CD4-positive, alpha-beta memory T cell (primary cell): ENCODE measurements at regions not wholly inside any gene's neighbourhood (a gene's known extent, or its start where the extent isn't known, plus 50 kb on each side); places are given as distances from the start of the nearest gene placed in this dataset.

Experiments used
- CTCF ChIA-PET: fragments of 350-600 bp; sonication (Branson Sonifier 250); formaldehyde crosslinking; loops from one replicate; lab custom pipeline; 2021; ENCODE audit warnings: inconsistent platforms; ENCODE audit not compliant: partially characterized antibody; lab: Charles Lee
- POLR2A ChIA-PET: fragments of 350-600 bp; sonication (Branson Sonifier 250); formaldehyde crosslinking; loops from one replicate; lab custom pipeline; 2021; ENCODE audit not compliant: partially characterized antibody; lab: Charles Lee
- DNase-seq, 5 donors: peaks; one replicate each; pipeline versions ENCODE4 v3.0.0 to v3.0.0-alpha.2; 2020 to 2022; ENCODE audit warnings: mixed read lengths in 1 of 5
- H3K27ac ChIP-seq: one replicate; pipeline ENCODE4 v1.7.0; 2013; ENCODE audit warnings: low read depth, low read length
- H3K27me3 ChIP-seq: 2 replicates; pipeline ENCODE4 v1.7.0; 2013; ENCODE audit warnings: mild to moderate bottlenecking, low read length, moderate library complexity; ENCODE audit not compliant: insufficient read depth
- H3K36me3 ChIP-seq: 2 replicates; pipeline ENCODE4 v1.7.0; 2013; ENCODE audit warnings: mild to moderate bottlenecking, low read length, moderate library complexity; ENCODE audit not compliant: insufficient read depth
- H3K4me1 ChIP-seq: 2 replicates; pipeline ENCODE4 v1.7.0; 2013; ENCODE audit warnings: mild to moderate bottlenecking, low read length, moderate library complexity; ENCODE audit not compliant: insufficient read depth
- H3K4me3 ChIP-seq, 2 donors: one replicate each; pipeline ENCODE4 v1.7.0; 2013; ENCODE audit warnings: low read length in 2 of 2, mild to moderate bottlenecking in 1 of 2
- H3K9me3 ChIP-seq, 2 donors: one replicate each; pipeline ENCODE4 v1.7.0; 2013; ENCODE audit warnings: low read length in 2 of 2, control low read depth in 1 of 2; ENCODE audit not compliant: control insufficient read depth in 1 of 2
- H3K27ac Mint-ChIP-seq, 7 donors: one replicate each; pipeline ENCODE4 v1.8.0; 2020 to 2021; ENCODE audit warnings: mixed read lengths in 7 of 7, mild to moderate bottlenecking in 6 of 7, inconsistent platforms in 3 of 7, moderate library complexity in 3 of 7
- H3K27me3 Mint-ChIP-seq, 2 donors: one replicate each; pipeline ENCODE4 v1.8.0; 2020 to 2021; ENCODE audit warnings: mixed read lengths in 2 of 2
- H3K36me3 Mint-ChIP-seq, 2 donors: one replicate each; pipeline ENCODE4 v1.8.0; 2020 to 2021; ENCODE audit warnings: mixed read lengths in 2 of 2, inconsistent platforms in 1 of 2, mild to moderate bottlenecking in 1 of 2
- H3K4me1 Mint-ChIP-seq, 4 donors: one replicate each; pipeline ENCODE4 v1.8.0; 2020 to 2021; ENCODE audit warnings: mixed read lengths in 4 of 4, mild to moderate bottlenecking in 1 of 4
- H3K4me3 Mint-ChIP-seq, 8 donors: one replicate each; pipeline ENCODE4 v1.8.0; 2020 to 2021; ENCODE audit warnings: mixed read lengths in 8 of 8, mild to moderate bottlenecking in 7 of 8, moderate library complexity in 6 of 8, inconsistent platforms in 3 of 8
- H3K9me3 Mint-ChIP-seq, 8 donors: one replicate each; pipeline ENCODE4 v1.8.0; 2020 to 2021; ENCODE audit warnings: mixed read lengths in 8 of 8, mild to moderate bottlenecking in 5 of 8, inconsistent platforms in 3 of 8, moderate library complexity in 1 of 8
- intact Hi-C: fragments of 100-400 bp; cut with micrococcal nuclease; formaldehyde crosslinking; loops from one replicate; pipeline ENCODE4 v1.15.1; 2023

GRCh38 chr2:238650536-238650935 is 197.3 kb upstream of the TWIST2 start:
- Mint-ChIP-seq H3K4me1 (no peaks in the 10 kb centered on the region), H3K27ac (no peak overlapping the region), H3K4me3 (no peak overlapping the region), H3K9me3 (no peaks in the 10 kb centered on the region), H3K27me3 (peaks cover 9 to 15% of the 10 kb centered on the region in 2 donors), H3K36me3 (no peaks in the 10 kb centered on the region)
- intact Hi-C loops, result no loop called here
- Histone ChIP-seq H3K36me3 (no peaks in the 10 kb centered on the region), H3K4me3 (no peak overlapping the region), H3K27ac (no peak overlapping the region), H3K27me3 (no peaks in the 10 kb centered on the region), H3K9me3 (no peaks in the 10 kb centered on the region), H3K4me1 (no peaks in the 10 kb centered on the region)
- DNase-seq, result no peak
- CTCF ChIA-PET, result no interaction called here
- POLR2A ChIA-PET, result no interaction called here

DNA sequence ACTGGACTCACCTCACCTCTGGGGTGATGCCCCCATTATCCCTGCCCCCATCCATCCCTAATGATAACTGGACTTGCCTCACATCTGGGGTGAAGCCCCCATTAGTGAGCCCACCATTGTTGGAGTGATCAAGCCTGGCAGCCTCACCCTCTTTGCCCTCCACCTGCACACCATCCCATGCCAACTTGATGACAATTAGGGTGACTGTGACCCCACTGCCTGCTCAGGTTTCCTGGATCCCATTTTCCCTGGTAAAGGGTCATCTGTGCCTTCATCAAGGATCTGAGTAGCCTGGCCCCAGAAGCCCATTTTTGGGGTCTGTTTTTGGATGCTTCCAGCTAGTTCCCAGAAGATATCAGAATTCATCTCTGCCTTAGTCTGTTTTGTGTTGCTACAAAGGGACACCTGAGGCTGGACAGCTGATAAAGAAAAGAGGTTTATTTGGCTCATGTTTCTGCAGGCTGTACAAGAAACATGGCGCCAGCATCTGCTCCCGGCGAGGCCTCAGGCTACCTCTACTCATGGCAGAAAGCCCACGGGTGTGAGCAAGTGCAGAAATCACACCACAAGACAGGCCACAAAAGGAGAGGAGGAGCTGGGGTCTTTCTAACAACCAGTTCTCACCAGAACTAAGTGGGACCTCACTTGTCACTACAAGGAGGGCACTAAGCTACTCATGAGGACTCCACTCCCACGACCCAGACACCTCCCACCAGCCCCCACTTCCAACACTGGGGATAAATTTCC is 196.4 kb upstream of the TWIST2 start:
- H3K27me3 Mint-ChIP-seq, result peaks cover 9 to 15% of the 10 kb centered on the region in 2 donors
- H3K4me3 Mint-ChIP-seq, result no peak overlapping the region
- no peaks in the 10 kb centered on the region for H3K4me1 Mint-ChIP-seq
- CTCF ChIA-PET, result no interaction called here
- H3K36me3 Mint-ChIP-seq, result no peaks in the 10 kb centered on the region
- no peaks in the 10 kb centered on the region for H3K9me3 Mint-ChIP-seq
- DNase-seq, result no peak
- H3K27ac ChIP-seq, result no peak overlapping the region
- no peaks in the 10 kb centered on the region for H3K27me3 ChIP-seq
- intact Hi-C loops, result no loop called here
- no peaks in the 10 kb centered on the region for H3K9me3 ChIP-seq
- H3K4me1 ChIP-seq, result no peaks in the 10 kb centered on the region
- POLR2A ChIA-PET, result no interaction called here
- H3K4me3 ChIP-seq, result no peak overlapping the region
- no peaks in the 10 kb centered on the region for H3K36me3 ChIP-seq
- no peak overlapping the region for H3K27ac Mint-ChIP-seq

- no peaks in the 10 kb centered on the region for H3K9me3 ChIP-seq
- Mint-ChIP-seq H3K4me3 (no peak overlapping the region), H3K36me3 (no peaks in the 10 kb centered on the region), H3K9me3 (no peaks in the 10 kb centered on the region), H3K4me1 (no peaks in the 10 kb centered on the region), H3K27ac (no peak overlapping the region), H3K27me3 (peaks cover 9 to 15% of the 10 kb centered on the region in 2 donors)
- POLR2A ChIA-PET, result no interaction called here
- no peak for DNase-seq
- no peaks in the 10 kb centered on the region for H3K27me3 ChIP-seq
- CTCF ChIA-PET, result no interaction called here
- intact Hi-C loops, result no loop called here
- no peak overlapping the region for H3K4me3 ChIP-seq
- H3K27ac ChIP-seq, result no peak overlapping the region
- no peaks in the 10 kb centered on the region for H3K4me1 ChIP-seq
- no peaks in the 10 kb centered on the region for H3K36me3 ChIP-seq
Measured at GRCh38 chr2:238652053-238652770, 195.7 kb upstream of the TWIST2 start.

- Mint-ChIP-seq H3K9me3 (no peaks in the 10 kb centered on the region), H3K36me3 (no peaks in the 10 kb centered on the region), H3K4me3 (no peak overlapping the region), H3K4me1 (no peaks in the 10 kb centered on the region), H3K27ac (no peak overlapping the region), H3K27me3 (peaks cover 9 to 15% of the 10 kb centered on the region in 2 donors)
- DNase-seq, result peak in 1 of 5 donors; percentile 25
- intact Hi-C loops, result no loop called here
- CTCF ChIA-PET, result no interaction called here
- Histone ChIP-seq H3K4me3 (no peak overlapping the region), H3K36me3 (no peaks in the 10 kb centered on the region), H3K27me3 (no peaks in the 10 kb centered on the region), H3K4me1 (no peaks in the 10 kb centered on the region), H3K9me3 (no peaks in the 10 kb centered on the region), H3K27ac (no peak overlapping the region)
- POLR2A ChIA-PET, result no interaction called here
Measured at GRCh38 chr2:238652771-238653157, 195.1 kb upstream of the TWIST2 start.

DNA sequence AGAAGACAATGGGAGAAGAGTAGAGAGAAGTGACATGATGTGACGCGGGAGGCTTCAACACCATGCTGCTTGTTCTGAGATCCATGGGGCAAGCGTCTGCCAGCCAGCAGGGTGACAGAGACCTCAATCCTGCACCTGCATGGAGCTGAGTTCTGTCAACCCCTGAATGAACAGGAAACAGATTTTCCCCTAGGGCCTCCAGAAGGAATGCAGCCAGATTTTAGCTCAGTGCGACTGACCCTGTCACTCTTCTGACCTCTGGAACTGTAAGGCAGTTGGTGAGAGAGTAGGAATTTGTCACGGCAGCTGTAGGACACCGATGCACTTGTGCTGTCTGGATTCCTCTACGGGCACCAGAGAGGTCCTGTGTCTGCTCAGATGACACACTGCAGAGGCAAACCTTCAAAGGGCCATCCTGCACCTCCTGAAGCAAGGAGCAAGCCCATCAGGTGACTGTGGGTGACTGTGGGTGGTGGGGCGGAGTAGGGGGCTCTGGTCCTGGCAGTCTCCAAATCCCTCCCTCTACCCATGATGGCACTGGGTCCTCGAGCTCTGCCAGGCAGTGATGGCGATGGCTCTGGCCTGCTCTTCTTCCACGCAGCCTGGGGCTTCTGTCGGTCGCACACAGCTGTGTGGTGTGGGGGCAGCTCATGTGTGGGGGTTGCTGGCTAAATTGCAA is 194.3 kb upstream of the TWIST2 start:
- Mint-ChIP-seq H3K4me1 (no peaks in the 10 kb centered on the region), H3K36me3 (no peaks in the 10 kb centered on the region), H3K27ac (no peak overlapping the region), H3K27me3 (peaks cover 9 to 15% of the 10 kb centered on the region in 2 donors), H3K9me3 (no peaks in the 10 kb centered on the region), H3K4me3 (no peak overlapping the region)
- ChIA-PET CTCF (no interaction called here), POLR2A (no interaction called here)
- no peak for DNase-seq
- intact Hi-C loops, result no loop called here
- Histone ChIP-seq H3K27me3 (no peaks in the 10 kb centered on the region), H3K36me3 (no peaks in the 10 kb centered on the region), H3K27ac (no peak overlapping the region), H3K9me3 (no peaks in the 10 kb centered on the region), H3K4me1 (no peaks in the 10 kb centered on the region), H3K4me3 (no peak overlapping the region)

DNA sequence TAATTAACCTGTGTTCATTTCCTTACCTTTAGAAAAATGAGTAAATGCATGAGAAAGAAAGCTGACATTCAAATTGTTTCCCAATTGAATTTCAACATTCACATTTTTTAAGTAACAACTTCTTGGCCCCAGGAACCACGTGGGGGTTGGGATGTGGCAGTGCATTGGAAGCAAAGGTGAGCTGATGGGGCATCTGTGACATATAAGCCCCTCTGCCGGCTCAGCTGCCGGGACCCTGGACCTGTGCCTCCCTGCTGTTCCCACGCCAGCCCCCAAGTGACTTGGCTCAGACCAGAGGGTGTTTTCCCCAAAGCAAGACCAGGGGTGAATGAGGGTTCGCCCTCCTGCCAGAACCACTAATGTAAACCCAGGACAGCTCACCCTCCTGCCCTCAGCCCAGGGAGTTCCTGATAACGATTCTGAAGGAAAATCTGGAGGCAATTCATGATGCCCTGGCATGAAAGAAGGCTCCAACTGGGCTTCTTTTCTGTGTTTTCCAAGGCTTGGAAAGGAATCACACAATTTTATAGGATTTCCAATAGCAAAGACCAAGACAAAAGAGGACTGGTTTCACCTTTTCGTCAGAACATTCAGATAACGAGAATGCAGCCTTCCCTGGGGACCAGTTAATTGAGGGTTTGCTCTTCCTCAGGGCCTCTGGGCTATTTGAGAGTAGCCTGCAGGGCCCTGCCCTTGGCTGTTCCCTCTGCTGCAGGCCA is 193.2 kb upstream of the TWIST2 start:
- Histone ChIP-seq H3K4me3 (no peak overlapping the region), H3K27ac (no peak overlapping the region), H3K4me1 (no peaks in the 10 kb centered on the region), H3K36me3 (no peaks in the 10 kb centered on the region), H3K9me3 (no peaks in the 10 kb centered on the region), H3K27me3 (no peaks in the 10 kb centered on the region)
- POLR2A ChIA-PET, result no interaction called here
- intact Hi-C loops, result no loop called here
- Mint-ChIP-seq H3K9me3 (peaks cover 0 to 3% (median 0%) of the 10 kb centered on the region in 8 donors), H3K36me3 (no peaks in the 10 kb centered on the region), H3K27ac (no peak overlapping the region), H3K27me3 (peaks cover 7 to 15% of the 10 kb centered on the region in 2 donors), H3K4me3 (no peak overlapping the region), H3K4me1 (no peaks in the 10 kb centered on the region)
- no peak for DNase-seq
- CTCF ChIA-PET, result no interaction called here
